Vagina (tissue), 2 donors: ENCODE measurements at regions not wholly inside any gene's neighbourhood (a gene's known extent, or its start where the extent isn't known, plus 50 kb on each side); places are given as distances from the start of the nearest gene placed in this dataset.

Source experiments
- DNase-seq, 2 donors: peaks; one replicate each; pipeline ENCODE4 v3.0.0-alpha.2; 2017; ENCODE audit errors: extremely low spot score in 2 of 2
- H3K27ac ChIP-seq: fragments of 200-600 bp; sonication (generic); one replicate; pipeline ENCODE4 v1.5.1; 2019
- H3K27me3 ChIP-seq: fragments of 200-600 bp; sonication (generic); one replicate; pipeline ENCODE4 v1.5.1; 2019
- H3K36me3 ChIP-seq, 2 donors: fragments of 200-600 bp; sonication (generic); one replicate each; pipeline ENCODE4 v1.5.1; 2017 to 2019
- H3K4me1 ChIP-seq: fragments of 200-600 bp; sonication (generic); one replicate; pipeline ENCODE4 v1.5.1; 2019
- H3K4me3 ChIP-seq, 2 donors: fragments of 200-600 bp; sonication (generic); 1 replicate in 1 of 2; 2 replicates in 1 of 2; pipeline ENCODE4 v1.5.1; 2016 to 2019
- H3K9me3 ChIP-seq: fragments of 200-600 bp; sonication (generic); one replicate; pipeline ENCODE4 v1.5.1; 2019
- CTCF ChIP-seq, 3 experiments: fragments of 450-650 bp in 2 of 3; fragments of 200-600 bp in 1 of 3; sonication (generic) in 1 of 3; IDR thresholded peaks; one replicate each; pipeline ENCODE4 v1.5.1; 2017 to 2019; ENCODE audit warnings: antibody characterized with exemption in 3 of 3, mild to moderate bottlenecking in 2 of 3, moderate library complexity in 2 of 3
- POLR2A ChIP-seq, 2 donors: fragments of 450-650 bp; IDR thresholded peaks; one replicate each; pipeline ENCODE4 v1.6.1; 2017; ENCODE audit warnings: antibody characterized with exemption in 2 of 2, mild to moderate bottlenecking in 2 of 2, moderate library complexity in 2 of 2
- POLR2AphosphoS5 ChIP-seq, 2 donors: sonication (generic); formaldehyde crosslinking; IDR thresholded peaks; one replicate each; pipeline ENCODE4 v1.9.0; 2017; ENCODE audit warnings: antibody characterized with exemption in 2 of 2, mild to moderate bottlenecking in 2 of 2, low read depth in 1 of 2; ENCODE audit not compliant: insufficient read depth in 1 of 2
- intact Hi-C: fragments of 100-400 bp; cut with DNase I; formaldehyde crosslinking; loops from one replicate; pipeline ENCODE4 v1.15.1; 2023

DNA sequence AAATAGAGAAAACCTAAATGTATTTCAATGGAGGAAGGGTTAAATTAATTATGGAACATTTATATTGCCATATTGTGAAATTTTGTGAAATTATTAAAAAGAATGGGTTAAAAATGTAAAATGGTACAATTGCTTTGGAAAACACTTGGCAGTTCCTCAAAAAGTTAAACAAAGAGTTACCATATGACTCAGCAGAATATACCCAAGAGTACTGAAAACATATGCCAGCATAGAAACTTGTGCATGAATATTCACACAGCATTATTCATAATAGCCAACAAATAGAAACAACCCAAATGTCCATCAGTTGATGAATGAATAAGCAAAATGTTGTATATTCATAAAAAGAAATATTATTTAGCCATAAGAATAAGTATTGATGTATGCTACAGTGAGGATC, 181.0 kb upstream of the MAST4 start:
- Histone ChIP-seq H3K36me3 (no peaks in the 10 kb centered on the region), H3K4me3 (no peak overlapping the region), H3K9me3 (no peaks in the 10 kb centered on the region), H3K27ac (no peak overlapping the region), H3K27me3 (no peaks in the 10 kb centered on the region), H3K4me1 (no peaks in the 10 kb centered on the region)
- TF ChIP-seq POLR2A (IDR thresholded peaks at IDR 0.05) (no peak), POLR2AphosphoS5 (IDR thresholded peaks at IDR 0.05; ENCODE audit: insufficient read depth in 1 of 2, low read depth in 1 of 2) (no peak), CTCF (IDR thresholded peaks at IDR 0.05) (no peak)
- DNase-seq = no peak
- intact Hi-C loops = no loop called here

DNA sequence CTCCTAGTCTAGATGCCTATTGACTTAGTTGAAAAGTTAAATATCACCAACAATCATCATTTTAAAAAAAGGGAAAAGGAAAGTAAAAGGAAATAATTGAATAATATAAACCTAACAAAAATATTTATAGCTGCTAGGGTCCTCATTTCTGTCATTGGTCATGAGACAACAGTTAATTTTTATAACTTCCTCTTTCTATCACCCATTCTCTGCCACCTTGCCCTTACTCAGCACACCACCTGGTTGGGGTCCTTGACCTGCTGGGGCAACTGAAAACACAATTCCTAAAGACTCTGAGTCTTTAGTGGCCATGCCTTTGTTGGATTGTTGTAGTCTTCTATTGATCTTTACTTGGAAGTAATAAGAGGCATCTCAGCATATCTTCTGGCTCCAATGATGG, 179.5 kb upstream of the MAST4 start:
- Histone ChIP-seq H3K27ac (no peak overlapping the region), H3K9me3 (no peaks in the 10 kb centered on the region), H3K36me3 (no peaks in the 10 kb centered on the region), H3K4me3 (no peak overlapping the region), H3K4me1 (no peaks in the 10 kb centered on the region), H3K27me3 (no peaks in the 10 kb centered on the region)
- no peak for TF ChIP-seq POLR2A (IDR thresholded peaks at IDR 0.05)
- no peak for TF ChIP-seq POLR2AphosphoS5 (IDR thresholded peaks at IDR 0.05; ENCODE audit: insufficient read depth in 1 of 2, low read depth in 1 of 2)
- no peak for TF ChIP-seq CTCF (IDR thresholded peaks at IDR 0.05)
- DNase-seq = no peak
- intact Hi-C loops = no loop called here

GRCh38 chr5:66417781-66418180, 178.4 kb upstream of the MAST4 start:
- intact Hi-C loops = no loop called here
- no peak overlapping the region for H3K4me3 ChIP-seq
- no peak overlapping the region for H3K27ac ChIP-seq
- no peaks in the 10 kb centered on the region for H3K4me1 ChIP-seq
- no peak for DNase-seq
- no peaks in the 10 kb centered on the region for H3K27me3 ChIP-seq
- no peaks in the 10 kb centered on the region for H3K9me3 ChIP-seq
- no peak for TF ChIP-seq CTCF (IDR thresholded peaks at IDR 0.05)
- TF ChIP-seq POLR2A (IDR thresholded peaks at IDR 0.05) = no peak
- no peak for TF ChIP-seq POLR2AphosphoS5 (IDR thresholded peaks at IDR 0.05; ENCODE audit: insufficient read depth in 1 of 2, low read depth in 1 of 2)
- no peaks in the 10 kb centered on the region for H3K36me3 ChIP-seq

- no peaks in the 10 kb centered on the region for H3K36me3 ChIP-seq
- DNase-seq = no peak
- H3K27ac ChIP-seq = no peak overlapping the region
- no peak overlapping the region for H3K4me3 ChIP-seq
- no peaks in the 10 kb centered on the region for H3K27me3 ChIP-seq
- no peaks in the 10 kb centered on the region for H3K9me3 ChIP-seq
- H3K4me1 ChIP-seq = no peaks in the 10 kb centered on the region
- intact Hi-C loops = no loop called here
- TF ChIP-seq POLR2A (IDR thresholded peaks at IDR 0.05) (no peak), POLR2AphosphoS5 (IDR thresholded peaks at IDR 0.05; ENCODE audit: insufficient read depth in 1 of 2, low read depth in 1 of 2) (no peak), CTCF (IDR thresholded peaks at IDR 0.05) (no peak)
Measured at GRCh38 chr5:66423484-66423883, 172.7 kb upstream of the MAST4 start.

GRCh38 chr5:66425842-66426241, 170.4 kb upstream of the MAST4 start:
- H3K4me3 ChIP-seq = no peak overlapping the region
- DNase-seq = no peak
- H3K27ac ChIP-seq = no peak overlapping the region
- no peaks in the 10 kb centered on the region for H3K9me3 ChIP-seq
- no peaks in the 10 kb centered on the region for H3K36me3 ChIP-seq
- intact Hi-C loops = no loop called here
- TF ChIP-seq CTCF (IDR thresholded peaks at IDR 0.05) (no peak), POLR2AphosphoS5 (IDR thresholded peaks at IDR 0.05; ENCODE audit: insufficient read depth in 1 of 2, low read depth in 1 of 2) (no peak)
- H3K4me1 ChIP-seq = no peaks in the 10 kb centered on the region
- no peaks in the 10 kb centered on the region for H3K27me3 ChIP-seq
